ENCODE measurements at regions not wholly inside any gene's neighbourhood (a gene's known extent, or its start where the extent isn't known, plus 50 kb on each side); places are given as distances from the start of the nearest gene placed in this dataset.
A peak's percentile ranks its signal among the peaks of the same experiment; 100 is the strongest.
"Not testable (repeated sequence)": the region's sequence is repeated elsewhere in the genome, so short reads cannot be mapped to it uniquely, and the experiment has no call there.

GRCh38 chr4:67393699-67394281 is 151.5 kb downstream of the CENPC start (continued):
- TF ChIP-seq, protein P1, sequence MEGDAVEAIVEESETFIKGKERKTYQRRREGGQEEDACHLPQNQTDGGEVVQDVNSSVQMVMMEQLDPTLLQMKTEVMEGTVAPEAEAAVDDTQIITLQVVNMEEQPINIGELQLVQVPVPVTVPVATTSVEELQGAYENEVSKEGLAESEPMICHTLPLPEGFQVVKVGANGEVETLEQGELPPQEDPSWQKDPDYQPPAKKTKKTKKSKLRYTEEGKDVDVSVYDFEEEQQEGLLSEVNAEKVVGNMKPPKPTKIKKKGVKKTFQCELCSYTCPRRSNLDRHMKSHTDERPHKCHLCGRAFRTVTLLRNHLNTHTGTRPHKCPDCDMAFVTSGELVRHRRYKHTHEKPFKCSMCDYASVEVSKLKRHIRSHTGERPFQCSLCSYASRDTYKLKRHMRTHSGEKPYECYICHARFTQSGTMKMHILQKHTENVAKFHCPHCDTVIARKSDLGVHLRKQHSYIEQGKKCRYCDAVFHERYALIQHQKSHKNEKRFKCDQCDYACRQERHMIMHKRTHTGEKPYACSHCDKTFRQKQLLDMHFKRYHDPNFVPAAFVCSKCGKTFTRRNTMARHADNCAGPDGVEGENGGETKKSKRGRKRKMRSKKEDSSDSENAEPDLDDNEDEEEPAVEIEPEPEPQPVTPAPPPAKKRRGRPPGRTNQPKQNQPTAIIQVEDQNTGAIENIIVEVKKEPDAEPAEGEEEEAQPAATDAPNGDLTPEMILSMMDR (IDR thresholded peaks at IDR 0.05), result peak; percentile 92

- Histone ChIP-seq H3K9me2 (no peaks in the 10 kb centered on the region), H3F3A (replicated peaks; ENCODE audit: insufficient read depth) (no peaks in the 10 kb centered on the region), H3K4me2 (no peak overlapping the region), H3K9me3 (no peaks in the 10 kb centered on the region), H2AFZ (ENCODE audit: low read depth) (no peak overlapping the region), H3K36me3 (replicated peaks in 1 of 2; ENCODE audit: control insufficient read depth in 1 of 2, insufficient read depth in 2 of 2, low read length in 1 of 2) (no peaks in the 10 kb centered on the region), H3K4me3 (ENCODE audit: low read depth in 2 of 2, low read length in 1 of 2) (no peak overlapping the region), H3K9ac (no peak overlapping the region), H3K79me2 (ENCODE audit: insufficient read depth) (no peaks in the 10 kb centered on the region), H3K4me1 (ENCODE audit: control insufficient read depth in 1 of 2, insufficient read depth in 2 of 2, low read depth in 1 of 2, low read length in 1 of 2) (no peaks in the 10 kb centered on the region), H4K20me1 (ENCODE audit: insufficient read depth) (no peaks in the 10 kb centered on the region), H3K27ac (ENCODE audit: low read depth in 2 of 2, low read length in 1 of 2) (no peak overlapping the region), H3K27me3 (ENCODE audit: insufficient read depth) (peaks cover 8% of the 10 kb centered on the region; the same call in 1 of the 2 replicates)
- POLR2A ChIA-PET, result no interaction called here
- CTCF ChIA-PET, result interaction anchor here (0.6 to 2.4 kb wide), 11 partner anchors 9 to 59 kb away, joined by 3 to 14 read pairs (median 4); no protein-coding TSS in a partner anchor
- DNase-seq, result no peak
- 8% methylated on average over 1 of the region's 1 CpG for WGBS (ENCODE audit: low lambda C conversion rate)
- TF ChIP-seq ZBTB33 (IDR thresholded peaks at IDR 0.05; ENCODE audit: borderline replicate concordance, low read depth), result no peak
Measured at GRCh38 chr4:67393007-67393406, 152.3 kb downstream of the CENPC start.

DNA sequence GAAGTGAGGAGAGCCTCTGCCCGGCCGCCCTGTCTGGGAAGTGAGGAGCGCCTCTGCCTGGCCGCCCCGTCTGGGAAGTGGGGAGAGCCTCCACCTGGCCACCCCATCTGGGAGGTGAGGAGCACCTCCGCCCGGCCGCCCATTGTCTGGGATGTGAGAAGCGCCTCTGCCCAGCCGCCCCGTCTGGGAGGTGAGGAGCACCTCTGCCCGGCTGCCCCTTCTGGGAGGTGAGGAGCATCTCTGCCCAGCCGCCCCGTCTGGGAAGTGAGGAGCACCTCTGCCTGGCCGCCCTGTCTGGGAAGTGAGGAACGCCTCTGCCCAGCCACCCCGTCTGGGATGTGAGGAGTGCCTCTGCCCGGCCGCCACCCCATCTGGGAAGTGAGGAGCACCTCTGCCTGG is 163.9 kb downstream of the CENPC start:
- H3K9me2 ChIP-seq; POLR2A ChIA-PET; H4K20me1 ChIP-seq (ENCODE audit: insufficient read depth); CTCF ChIA-PET; H3K27me3 ChIP-seq (ENCODE audit: insufficient read depth); H3K4me3 ChIP-seq (ENCODE audit: low read depth in 2 of 2, low read length in 1 of 2); DNase-seq; H3K36me3 ChIP-seq (replicated peaks in 1 of 2; ENCODE audit: control insufficient read depth in 1 of 2, insufficient read depth in 2 of 2, low read length in 1 of 2); H3K27ac ChIP-seq (ENCODE audit: low read depth in 2 of 2, low read length in 1 of 2); H3K4me2 ChIP-seq; H3F3A ChIP-seq (replicated peaks; ENCODE audit: insufficient read depth); H2AFZ ChIP-seq (ENCODE audit: low read depth); H3K9ac ChIP-seq; H3K79me2 ChIP-seq (ENCODE audit: insufficient read depth); H3K4me1 ChIP-seq (ENCODE audit: control insufficient read depth in 1 of 2, insufficient read depth in 2 of 2, low read depth in 1 of 2, low read length in 1 of 2); H3K9me3 ChIP-seq: not testable (repeated sequence)
- WGBS (ENCODE audit: low lambda C conversion rate), result 33% methylated on average over 3 of the region's 19 CpGs

- 35% methylated on average over 4 of the region's 34 CpGs for WGBS (ENCODE audit: low lambda C conversion rate)
- DNase-seq, CTCF ChIA-PET: not testable (repeated sequence)
Measured at GRCh38 chr4:67380702-67381405, 164.4 kb downstream of the CENPC start.

More at GRCh38 chr4:67380702-67381405, 164.4 kb downstream of the CENPC start:
- H3K4me3 ChIP-seq (ENCODE audit: low read depth in 2 of 2, low read length in 1 of 2); H3F3A ChIP-seq (replicated peaks; ENCODE audit: insufficient read depth); POLR2A ChIA-PET; H3K9ac ChIP-seq; H3K27me3 ChIP-seq (ENCODE audit: insufficient read depth); H3K27ac ChIP-seq (ENCODE audit: low read depth in 2 of 2, low read length in 1 of 2); H2AFZ ChIP-seq (ENCODE audit: low read depth); H3K4me2 ChIP-seq; H3K4me1 ChIP-seq (ENCODE audit: control insufficient read depth in 1 of 2, insufficient read depth in 2 of 2, low read depth in 1 of 2, low read length in 1 of 2); H3K9me3 ChIP-seq; H4K20me1 ChIP-seq (ENCODE audit: insufficient read depth); H3K9me2 ChIP-seq; H3K36me3 ChIP-seq (replicated peaks in 1 of 2; ENCODE audit: control insufficient read depth in 1 of 2, insufficient read depth in 2 of 2, low read length in 1 of 2); H3K79me2 ChIP-seq (ENCODE audit: insufficient read depth): not testable (repeated sequence)

Data from SK-N-SH (cell line).